Transverse colon (tissue), 3 donors: ENCODE measurements at regions not wholly inside any gene's neighbourhood (a gene's known extent, or its start where the extent isn't known, plus 50 kb on each side); places are given as distances from the start of the nearest gene placed in this dataset.

Experiments used
- CTCF ChIP-seq, 5 experiments: fragments of 200-600 bp in 3 of 5; fragments of 450-650 bp in 2 of 5; sonication (generic) in 3 of 5; IDR thresholded peaks; 1 replicate in 2 of 5; 2 replicates in 3 of 5; pipeline ENCODE4 v1.5.1; 2016 to 2017; ENCODE audit warnings: antibody characterized with exemption in 5 of 5, inconsistent platforms in 3 of 5, mild to moderate bottlenecking in 2 of 5, moderate library complexity in 1 of 5
- EP300 ChIP-seq: sonication (generic); formaldehyde crosslinking; IDR thresholded peaks from one replicate; pipeline ENCODE4 v1.6.1; 2017; ENCODE audit warnings: antibody characterized with exemption, low read depth
- POLR2A ChIP-seq: fragments of 450-650 bp; IDR thresholded peaks from one replicate; pipeline ENCODE4 v1.6.1; 2016; ENCODE audit warnings: antibody characterized with exemption, mild to moderate bottlenecking, moderate library complexity

GRCh38 chrY:15624928-15625327 lies 1100.6 kb downstream of the NLGN4Y start:
- TF ChIP-seq POLR2A (no peak), CTCF (IDR thresholded peaks at IDR 0.05) (no peak), EP300 (no peak)
